Endothelial cell of umbilical vein (primary cell): ENCODE measurements at regions not wholly inside any gene's neighbourhood (a gene's known extent, or its start where the extent isn't known, plus 50 kb on each side); places are given as distances from the start of the nearest gene placed in this dataset.

Experiments used
- BruUV-seq: library from RNA; stranded (reverse); fragments of 400-500 nt; replicated peaks from 2 replicates; lab custom pipeline; 2021; lab: Mats Ljungman, UMichigan
- CTCF ChIA-PET: fragments of 300-600, 350-600 bp; sonication (Branson Sonifier 250); formaldehyde crosslinking; loops from one replicate; lab custom pipeline; 2021; ENCODE audit warnings: antibody characterized with exemption, inconsistent platforms; lab: Charles Lee
- POLR2A ChIA-PET: fragments of 300-600, 350-600 bp; sonication (Branson Sonifier 250); formaldehyde crosslinking; loops from one replicate; lab custom pipeline; 2021; ENCODE audit warnings: antibody characterized with exemption, inconsistent platforms; lab: Charles Lee
- DNase-seq: peaks from one replicate; pipeline ENCODE4 v3.0.0-alpha.2; 2011; ENCODE audit warnings: low read depth, low spot score
- FAIRE-seq: peaks from 2 replicates; lab custom pipeline; 2011; peaks lifted over from hg19 to GRCh38; lab: Jason Lieb, UNC
- H2AFZ ChIP-seq: 2 replicates; pipeline ENCODE4 v1.6.0; 2012; ENCODE audit warnings: low read depth, low read length, control low read depth, inconsistent platforms
- H3K27ac ChIP-seq: 2 replicates; pipeline ENCODE4 v1.5.1; 2011; ENCODE audit warnings: low read depth, mild to moderate bottlenecking, control low read depth, low read length, moderate library complexity; ENCODE audit not compliant: insufficient read depth
- H3K27me3 ChIP-seq, 2 experiments: 2 replicates each; pipeline versions ENCODE4 v1.6.0 to v1.6.1; 2011; ENCODE audit warnings: low read length in 2 of 2, mixed read lengths in 1 of 2; ENCODE audit not compliant: control insufficient read depth in 2 of 2, insufficient read depth in 2 of 2
- H3K36me3 ChIP-seq, 2 experiments: 2 replicates in 1 of 2; 3 replicates in 1 of 2; pipeline ENCODE4 v1.5.1; 2011; ENCODE audit warnings: low read length in 2 of 2, mild to moderate bottlenecking in 1 of 2, moderate library complexity in 1 of 2; ENCODE audit not compliant: control insufficient read depth in 2 of 2, insufficient read depth in 2 of 2; ENCODE audit errors: extremely low read depth in 1 of 2
- H3K4me1 ChIP-seq: 3 replicates; pipeline ENCODE4 v1.5.1; 2011; ENCODE audit warnings: mild to moderate bottlenecking, low read length; ENCODE audit not compliant: control insufficient read depth, insufficient read depth; ENCODE audit errors: extremely low read depth
- H3K4me2 ChIP-seq: 2 replicates; pipeline ENCODE4 v1.6.1; 2011; ENCODE audit warnings: low read length, control low read depth, mixed read lengths; ENCODE audit not compliant: insufficient read depth
- H3K4me3 ChIP-seq, 3 experiments: fragments of 200-600 bp in 1 of 3; sonication (generic), shearing (Covaris generic) in 1 of 3; replicated peaks in 1 of 3; 2 replicates each; pipeline ENCODE4 v1.5.1; 2011 to 2016; ENCODE audit warnings: control low read depth in 3 of 3, low read length in 3 of 3, mild to moderate bottlenecking in 2 of 3, inconsistent platforms in 1 of 3, low read depth in 1 of 3, moderate library complexity in 1 of 3; ENCODE audit not compliant: insufficient read depth in 1 of 3
- H3K79me2 ChIP-seq: 2 replicates; pipeline ENCODE4 v1.6.0; 2012; ENCODE audit warnings: low read length, inconsistent platforms; ENCODE audit not compliant: control insufficient read depth, insufficient read depth
- H3K9ac ChIP-seq: replicated peaks from 2 replicates; pipeline ENCODE3; 2011; ENCODE audit warnings: low read length, control low read depth; ENCODE audit not compliant: insufficient read depth; ENCODE audit errors: extremely low read depth
- H3K9me1 ChIP-seq: replicated peaks from 3 replicates; pipeline ENCODE4 v1.6.0; 2011; ENCODE audit warnings: mild to moderate bottlenecking, low read length; ENCODE audit not compliant: control insufficient read depth, insufficient read depth; ENCODE audit errors: extremely low read depth
- H3K9me3 ChIP-seq: replicated peaks from 2 replicates; pipeline ENCODE4 v1.5.1; 2012; ENCODE audit warnings: low read length, inconsistent platforms; ENCODE audit not compliant: control insufficient read depth, insufficient read depth
- H4K20me1 ChIP-seq: replicated peaks from 2 replicates; pipeline ENCODE3; 2011; ENCODE audit warnings: mild to moderate bottlenecking, low read length; ENCODE audit not compliant: control insufficient read depth, insufficient read depth; ENCODE audit errors: extremely low read depth
- EZH2 ChIP-seq: IDR thresholded peaks from 2 replicates; pipeline ENCODE4 v1.6.1; 2012; ENCODE audit warnings: borderline replicate concordance, low read depth, mild to moderate bottlenecking, moderate library complexity, low read length, inconsistent platforms; ENCODE audit not compliant: severe bottlenecking
- FOS ChIP-seq: IDR thresholded peaks from 2 replicates; pipeline ENCODE4 v1.6.1; 2011; ENCODE audit warnings: mild to moderate bottlenecking, low read length, moderate library complexity, borderline replicate concordance; ENCODE audit not compliant: insufficient read depth
- GATA2 ChIP-seq: IDR thresholded peaks from 2 replicates; pipeline ENCODE4 v1.7.0; 2011; ENCODE audit warnings: low read depth, mild to moderate bottlenecking, moderate library complexity, mixed read lengths, low read length; ENCODE audit not compliant: insufficient read length, insufficient read depth
- JUN ChIP-seq: IDR thresholded peaks from 2 replicates; pipeline ENCODE4 v1.6.1; 2011; ENCODE audit warnings: borderline replicate concordance, low read depth; ENCODE audit not compliant: insufficient read length, insufficient read depth
- MYC ChIP-seq: IDR thresholded peaks from one replicate; pipeline ENCODE4 v1.6.1; 2011; ENCODE audit warnings: mild to moderate bottlenecking, low read depth, low read length
- POLR2A ChIP-seq: IDR thresholded peaks from 2 replicates; pipeline ENCODE4 v1.6.1; 2012; ENCODE audit warnings: low read depth, mild to moderate bottlenecking, control low read depth, low read length
- POLR2AphosphoS5 ChIP-seq: IDR thresholded peaks from 2 replicates; pipeline ENCODE4 v1.6.1; 2012; ENCODE audit warnings: low read depth, mild to moderate bottlenecking, control low read depth, low read length, moderate library complexity; ENCODE audit not compliant: insufficient read depth
- dilution Hi-C: fragments of 300-500 bp; cut with MboI; formaldehyde crosslinking; loops from one replicate; pipeline ENCODE4 v1.15.0; 2019; ENCODE audit warnings: low sequenced_read_pairs; ENCODE audit not compliant: extremely low pct_ligation_motif_present
- intact Hi-C: fragments of 100-400 bp; cut with micrococcal nuclease; formaldehyde crosslinking; loops from one replicate; pipeline ENCODE4 v1.10.0; 2022
- TF ChIP-seq, protein P1 (sequence below): IDR thresholded peaks from 2 replicates; pipeline ENCODE4 v1.6.1; 2011; ENCODE audit not compliant: insufficient read depth, insufficient read length
- TF ChIP-seq, protein P2 (sequence below), 2 donors: IDR thresholded peaks; 1 replicate in 1 of 2; 2 replicates in 1 of 2; pipeline ENCODE4 v1.5.1; 2011; ENCODE audit warnings: low read length in 2 of 2, mild to moderate bottlenecking in 2 of 2, moderate library complexity in 2 of 2, control low read depth in 1 of 2, inconsistent platforms in 1 of 2, low read depth in 1 of 2; ENCODE audit not compliant: insufficient read depth in 1 of 2; ENCODE audit errors: extremely low read depth in 1 of 2

DNA sequence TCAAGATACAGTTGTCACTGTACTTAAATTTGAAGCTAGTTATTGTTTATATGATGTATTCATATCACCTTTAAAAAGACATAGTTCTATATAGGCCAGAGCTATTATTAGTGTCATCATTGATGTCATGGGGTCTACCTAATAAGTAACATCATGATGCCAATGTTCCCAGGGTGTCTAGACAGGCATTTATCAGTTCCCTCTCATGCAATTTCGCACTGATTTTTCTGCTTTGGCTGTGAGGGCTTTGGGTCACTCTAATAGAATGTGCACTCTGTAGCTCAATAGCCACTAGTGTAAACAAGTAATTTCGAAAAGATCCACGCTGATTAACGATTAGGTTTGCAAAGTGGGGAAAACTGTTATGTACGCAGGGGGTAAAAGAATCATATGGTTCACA, 1651.3 kb downstream of the SLITRK5 start:
- H3K4me1 ChIP-seq, result no peaks in the 10 kb centered on the region
- H3K9ac ChIP-seq, result no peak overlapping the region
- H3K4me2 ChIP-seq, result no peak overlapping the region
- no peak for DNase-seq
- CTCF ChIA-PET, result no interaction called here
- no peaks in the 10 kb centered on the region for H3K36me3 ChIP-seq
- H3K27ac ChIP-seq, result no peak overlapping the region
- H3K4me3 ChIP-seq, result no peak overlapping the region
- no peaks in the 10 kb centered on the region for H4K20me1 ChIP-seq
- H3K27me3 ChIP-seq, result no peaks in the 10 kb centered on the region
- FAIRE-seq, result no peak
- H3K79me2 ChIP-seq, result no peaks in the 10 kb centered on the region
- no peak overlapping the region for H2AFZ ChIP-seq
- H3K9me3 ChIP-seq, result no peaks in the 10 kb centered on the region
- dilution Hi-C loops, result no loop called here
- no peak for TF ChIP-seq EZH2
- TF ChIP-seq FOS, result no peak
- TF ChIP-seq GATA2, result no peak
- TF ChIP-seq, protein P1, sequence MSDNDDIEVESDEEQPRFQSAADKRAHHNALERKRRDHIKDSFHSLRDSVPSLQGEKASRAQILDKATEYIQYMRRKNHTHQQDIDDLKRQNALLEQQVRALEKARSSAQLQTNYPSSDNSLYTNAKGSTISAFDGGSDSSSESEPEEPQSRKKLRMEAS, result no peak
- TF ChIP-seq POLR2AphosphoS5, result no peak
- no peak for TF ChIP-seq MYC
- TF ChIP-seq, protein P2, sequence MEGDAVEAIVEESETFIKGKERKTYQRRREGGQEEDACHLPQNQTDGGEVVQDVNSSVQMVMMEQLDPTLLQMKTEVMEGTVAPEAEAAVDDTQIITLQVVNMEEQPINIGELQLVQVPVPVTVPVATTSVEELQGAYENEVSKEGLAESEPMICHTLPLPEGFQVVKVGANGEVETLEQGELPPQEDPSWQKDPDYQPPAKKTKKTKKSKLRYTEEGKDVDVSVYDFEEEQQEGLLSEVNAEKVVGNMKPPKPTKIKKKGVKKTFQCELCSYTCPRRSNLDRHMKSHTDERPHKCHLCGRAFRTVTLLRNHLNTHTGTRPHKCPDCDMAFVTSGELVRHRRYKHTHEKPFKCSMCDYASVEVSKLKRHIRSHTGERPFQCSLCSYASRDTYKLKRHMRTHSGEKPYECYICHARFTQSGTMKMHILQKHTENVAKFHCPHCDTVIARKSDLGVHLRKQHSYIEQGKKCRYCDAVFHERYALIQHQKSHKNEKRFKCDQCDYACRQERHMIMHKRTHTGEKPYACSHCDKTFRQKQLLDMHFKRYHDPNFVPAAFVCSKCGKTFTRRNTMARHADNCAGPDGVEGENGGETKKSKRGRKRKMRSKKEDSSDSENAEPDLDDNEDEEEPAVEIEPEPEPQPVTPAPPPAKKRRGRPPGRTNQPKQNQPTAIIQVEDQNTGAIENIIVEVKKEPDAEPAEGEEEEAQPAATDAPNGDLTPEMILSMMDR (IDR thresholded peaks at IDR 0.05; ENCODE audit: extremely low read depth in 1 of 2, insufficient read depth in 1 of 2, low read depth in 1 of 2, low read length in 2 of 2), result no peak
- TF ChIP-seq POLR2A, result no peak
- TF ChIP-seq JUN, result no peak
- no peaks in the 10 kb centered on the region for H3K9me1 ChIP-seq
- POLR2A ChIA-PET, result no interaction called here
- BruUV-seq, result no TSS peak
- intact Hi-C loops, result no loop called here
